Fibroblast of skin of left biceps (primary cell): ENCODE measurements at regions not wholly inside any gene's neighbourhood (a gene's known extent, or its start where the extent isn't known, plus 50 kb on each side); places are given as distances from the start of the nearest gene placed in this dataset.

ENCODE experiments used
- DNase-seq, 2 experiments: peaks; one replicate each; pipeline ENCODE4 v3.0.0-alpha.2; 2013; ENCODE audit warnings: low read depth in 2 of 2

DNA sequence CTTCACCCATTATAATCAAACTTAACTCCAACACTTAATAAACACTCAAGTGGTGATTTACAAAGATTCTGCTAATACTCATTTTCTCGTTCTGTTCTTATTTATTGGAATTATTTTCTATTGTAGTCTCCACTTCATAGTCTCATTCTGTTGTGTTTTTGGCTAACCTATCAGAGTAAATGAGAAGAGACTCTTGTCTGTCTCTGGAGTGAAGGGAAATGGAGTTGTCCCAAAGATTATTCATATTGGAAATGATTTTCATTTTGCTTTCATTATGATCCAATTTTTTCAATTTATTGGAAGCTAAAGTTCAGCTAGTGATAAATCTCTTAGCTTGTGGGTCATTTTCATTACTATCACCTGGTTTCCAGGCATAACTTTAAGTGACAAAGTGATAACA, 454.9 kb upstream of the JAG1 start:
- DNase-seq: no peak

GRCh38 chr20:11130554-11131166, 456.9 kb upstream of the JAG1 start:
- DNase-seq: no peak

- DNase-seq: no peak
These were observed 459.1 kb upstream of the JAG1 start for GRCh38 chr20:11132819-11133415.

DNA sequence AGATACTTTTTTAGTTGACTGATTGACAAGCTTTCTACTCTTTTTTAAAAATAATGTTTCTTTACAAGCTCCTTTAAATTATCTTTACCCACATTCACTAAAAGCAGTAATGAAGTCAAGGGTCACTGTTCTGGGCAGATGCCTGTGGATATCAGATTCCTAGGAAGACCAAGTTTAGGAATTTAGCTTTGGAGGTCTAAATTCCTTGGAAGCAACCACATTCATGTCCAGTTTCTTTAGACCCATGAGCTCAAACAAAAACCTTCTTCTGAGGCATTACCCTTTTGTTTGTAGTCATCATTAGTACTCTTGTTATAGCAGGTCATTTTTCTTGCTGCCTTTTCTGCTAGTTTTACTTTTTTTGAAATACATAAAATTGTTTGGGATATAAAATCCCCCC, 462.9 kb upstream of the JAG1 start:
- no peak for DNase-seq

DNA sequence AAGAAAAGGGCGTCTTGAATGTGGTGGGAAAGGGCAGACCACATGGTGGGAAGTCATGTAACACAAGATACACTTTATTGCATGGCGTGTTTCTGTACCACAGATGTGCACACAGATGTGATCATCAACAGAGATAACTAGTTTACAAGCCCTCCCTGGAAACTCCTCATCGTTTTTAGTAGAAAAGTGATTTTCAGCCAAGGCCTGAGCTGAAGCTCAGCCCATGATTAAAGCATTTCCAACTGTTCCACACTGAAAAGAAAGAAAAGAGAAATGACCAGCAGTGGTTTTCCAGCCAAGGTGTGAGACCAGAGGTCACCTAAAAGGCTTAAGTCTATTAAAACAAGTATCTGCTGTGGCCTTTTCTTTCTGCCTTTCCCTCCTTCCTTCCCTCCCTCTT, 463.9 kb upstream of the JAG1 start:
- DNase-seq: no peak

GRCh38 chr20:11140359-11140758, 466.6 kb upstream of the JAG1 start:
- DNase-seq: no peak

DNA sequence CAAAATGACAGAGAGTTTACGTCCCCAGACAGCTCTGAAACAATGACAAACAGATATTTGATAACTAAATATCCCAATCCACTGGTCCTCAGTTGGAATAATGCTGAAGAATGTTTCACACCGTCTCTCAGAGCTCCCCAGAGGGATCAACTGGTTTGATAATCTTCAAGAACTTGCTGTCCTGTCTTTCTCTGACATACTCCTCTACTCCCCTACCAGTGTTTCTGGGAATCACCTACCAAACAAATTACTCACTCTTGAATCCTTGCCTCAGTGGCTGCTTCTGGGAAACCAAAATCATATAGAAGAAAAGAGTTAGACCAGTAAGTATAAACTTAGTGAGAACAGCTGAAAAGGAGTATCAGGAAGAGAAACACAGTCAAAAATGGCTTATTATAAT, 469.7 kb upstream of the JAG1 start:
- no peak for DNase-seq

- DNase-seq: peak; percentile 90 to 93
These were observed 470.5 kb upstream of the JAG1 start for GRCh38 chr20:11144114-11144950.

DNA sequence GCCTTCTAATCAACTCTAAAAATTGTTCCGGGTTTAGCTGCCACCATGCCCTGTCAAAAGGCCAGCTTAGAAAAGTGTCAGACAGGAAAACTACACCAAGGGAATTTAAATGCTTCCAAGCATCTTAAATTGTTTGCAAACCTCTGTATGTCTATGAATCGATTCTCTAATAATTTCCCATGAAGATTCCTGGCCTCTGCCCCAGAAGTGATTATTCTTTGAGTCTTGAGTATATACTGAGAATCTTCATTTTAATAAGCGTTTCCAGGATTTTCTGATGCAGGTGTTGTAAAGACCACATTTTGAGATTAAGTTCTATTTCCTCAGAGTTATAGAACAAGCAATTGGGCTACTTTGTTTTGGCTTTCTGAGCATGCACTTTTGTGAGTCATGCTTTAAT, 471.8 kb upstream of the JAG1 start:
- DNase-seq: no peak

DNA sequence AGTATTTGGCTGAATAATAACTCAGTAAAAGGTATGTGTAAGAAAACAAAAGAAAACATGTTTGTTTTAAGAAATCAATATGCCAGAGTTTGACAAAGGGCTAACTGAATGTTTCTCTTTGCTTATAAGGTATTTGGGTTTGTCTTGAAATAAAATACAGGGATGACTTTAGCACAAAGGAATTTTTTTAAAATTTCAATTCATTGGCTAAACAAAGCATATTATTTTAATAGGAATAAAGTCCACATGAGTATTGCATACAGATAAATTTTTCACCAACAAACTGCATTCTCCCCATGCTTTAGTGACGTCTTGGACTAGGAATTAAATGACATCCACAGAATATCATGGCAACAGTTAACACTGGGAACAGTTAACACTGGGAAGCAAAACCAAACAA, 480.0 kb upstream of the JAG1 start:
- DNase-seq: peak in 1 of 2 experiments; percentile 31

DNA sequence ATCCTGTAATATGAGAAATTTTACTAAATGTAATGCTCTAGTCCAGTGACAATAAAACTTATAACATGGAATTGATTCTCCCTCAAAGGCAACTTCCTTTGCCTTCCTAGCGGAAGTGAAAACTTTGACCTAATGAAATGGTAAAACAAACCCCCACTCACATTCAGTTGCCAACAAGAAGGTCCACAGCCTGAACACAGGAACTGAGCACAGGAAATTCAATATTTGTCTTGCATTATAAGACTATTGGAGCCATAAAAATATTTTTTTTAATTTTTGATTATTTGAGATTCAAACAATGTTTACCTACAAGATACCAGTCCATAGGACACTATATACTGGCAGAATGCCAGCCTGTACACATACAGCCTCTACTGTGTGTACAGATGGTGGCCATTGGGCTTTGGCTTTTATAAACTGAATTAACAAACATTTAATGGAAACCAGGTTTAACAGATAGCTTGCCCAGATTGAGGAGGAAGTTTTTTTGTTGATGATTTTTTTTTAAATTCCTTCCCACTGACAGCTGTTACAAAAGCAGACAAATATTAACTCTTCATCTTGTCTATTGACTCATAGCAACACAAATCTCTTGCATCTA, 481.5 kb upstream of the JAG1 start:
- no peak for DNase-seq

DNA sequence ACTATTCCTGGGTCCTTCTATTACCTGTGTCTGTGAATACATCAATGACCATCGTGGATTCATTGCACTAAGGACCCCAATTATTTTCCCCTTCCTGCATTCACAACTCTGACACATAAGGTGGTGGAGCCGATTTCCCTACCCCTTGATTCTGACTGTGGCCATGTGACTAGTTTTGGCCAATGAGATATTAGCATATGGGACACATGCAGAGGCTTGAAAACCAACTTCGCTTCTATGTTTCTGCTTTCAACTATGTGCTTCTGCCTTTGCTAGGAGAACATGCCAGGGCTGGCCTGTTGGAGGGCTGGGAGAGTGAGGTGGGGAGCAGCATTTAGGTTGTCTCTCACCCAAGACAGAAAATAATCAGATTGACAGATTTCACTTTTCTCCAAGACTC, 483.1 kb upstream of the JAG1 start:
- no peak for DNase-seq

- no peak for DNase-seq
These were observed 484.3 kb upstream of the JAG1 start for GRCh38 chr20:11158146-11158545.

DNA sequence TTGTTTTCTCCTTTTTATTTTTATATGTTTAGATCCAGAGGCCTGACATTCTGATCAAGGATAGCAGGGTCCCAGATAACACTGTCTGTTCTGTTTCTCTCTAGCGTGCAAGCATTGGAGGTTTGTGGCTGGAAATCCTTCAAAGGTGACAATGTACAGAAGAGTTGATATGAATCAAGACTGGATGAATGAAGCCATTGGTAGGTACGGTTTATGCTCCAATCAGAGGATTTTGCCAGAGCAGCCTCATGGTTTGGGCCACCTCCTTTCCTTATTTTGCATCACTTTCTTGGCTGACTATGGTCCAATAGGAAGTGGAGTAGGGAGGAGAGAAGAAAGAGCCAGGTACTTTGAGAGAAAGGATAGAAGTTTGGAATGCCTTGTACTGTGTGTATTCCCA, 484.8 kb upstream of the JAG1 start:
- DNase-seq: no peak

GRCh38 chr20:11159728-11160127, 485.9 kb upstream of the JAG1 start:
- no peak for DNase-seq

DNA sequence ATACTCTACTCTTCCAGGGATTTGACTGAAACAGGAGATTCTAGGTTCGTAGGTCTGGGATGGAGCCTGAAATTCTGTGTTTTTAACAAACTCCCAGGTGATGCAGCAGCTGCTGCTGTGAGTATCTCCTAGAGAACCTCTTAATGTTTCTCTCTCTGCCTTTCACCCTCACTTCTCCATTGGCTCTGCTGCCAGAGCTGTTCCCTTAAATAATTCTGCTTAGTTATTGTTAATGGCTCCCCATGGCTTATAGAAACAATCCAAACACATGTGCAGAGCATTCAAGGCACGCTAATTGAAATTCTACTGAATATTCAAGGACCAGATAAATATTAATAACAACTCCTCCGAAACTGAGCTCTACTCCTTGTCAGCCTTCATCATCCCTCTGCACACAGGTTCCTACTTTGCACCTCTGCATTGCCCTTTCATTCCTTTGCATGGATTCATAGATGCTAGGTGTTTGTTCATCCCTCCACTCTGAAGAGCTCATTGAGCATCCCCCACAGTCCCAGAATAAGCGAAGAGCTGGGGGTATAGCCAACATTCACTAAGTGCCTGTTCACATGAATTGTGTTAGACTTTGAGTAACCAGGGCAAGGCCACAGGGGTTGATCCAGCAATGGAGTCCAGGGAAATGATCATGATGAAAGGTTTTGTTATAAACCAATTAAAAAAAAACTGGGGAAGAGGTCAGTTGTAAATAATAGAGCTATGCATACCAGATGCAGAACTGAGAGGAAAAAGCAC, 488.4 kb upstream of the JAG1 start:
- no peak for DNase-seq

DNA sequence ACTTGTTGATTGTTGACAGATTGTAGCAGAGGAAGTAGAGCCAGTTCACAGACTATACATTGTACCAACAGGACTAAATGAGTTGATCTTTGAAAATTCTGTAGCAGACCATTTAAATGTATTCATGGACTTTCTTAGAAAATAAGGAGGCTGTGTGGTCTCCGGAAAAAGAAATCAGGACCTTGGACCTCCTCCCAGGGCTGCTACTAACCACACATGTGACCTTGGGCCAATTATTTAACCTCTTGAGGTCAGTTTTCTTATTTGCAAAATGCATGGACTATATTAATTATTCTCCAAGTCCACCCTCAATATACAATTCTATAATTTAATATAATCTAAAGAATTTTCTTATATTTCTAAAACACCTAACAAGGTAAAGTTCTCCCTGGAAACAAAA, 492.0 kb upstream of the JAG1 start:
- no peak for DNase-seq

DNA sequence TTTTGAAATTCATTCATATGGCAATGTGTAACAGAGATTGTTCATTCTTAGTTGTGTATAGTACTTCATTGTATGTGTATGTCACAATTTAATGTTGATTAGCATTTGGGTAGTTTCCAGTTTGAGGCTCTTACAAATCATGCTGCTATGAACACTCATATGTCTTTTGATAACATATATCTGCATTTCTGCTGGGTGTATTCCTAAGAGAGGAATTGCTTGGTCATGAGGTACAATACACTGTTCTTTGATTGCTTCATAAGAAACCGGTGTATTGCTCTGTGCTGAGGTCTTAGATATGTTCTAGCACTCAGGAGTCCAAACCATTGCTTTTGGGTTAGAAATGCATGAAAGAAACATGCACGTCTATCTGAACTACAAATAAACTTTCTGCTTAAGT, 492.9 kb upstream of the JAG1 start:
- DNase-seq: no peak

DNA sequence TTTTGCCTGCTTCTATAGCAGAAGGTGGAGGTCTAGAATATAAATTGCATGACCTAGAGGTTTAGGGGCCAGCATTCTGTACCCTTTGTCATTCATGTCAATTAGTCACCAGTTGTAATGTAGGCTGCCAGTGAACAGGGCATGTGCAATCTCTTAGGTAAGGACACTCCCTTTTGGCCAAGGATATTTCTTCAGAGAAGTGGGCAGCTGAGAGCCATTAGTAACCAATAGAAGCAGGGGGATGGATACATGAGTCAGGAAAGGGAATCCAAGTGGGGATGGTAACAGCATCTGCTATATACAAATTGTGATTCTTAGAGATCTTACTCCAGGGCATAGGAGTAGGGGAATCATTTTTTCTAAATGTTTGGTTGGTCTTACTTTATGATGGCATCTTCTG, 494.2 kb upstream of the JAG1 start:
- DNase-seq: no peak

DNA sequence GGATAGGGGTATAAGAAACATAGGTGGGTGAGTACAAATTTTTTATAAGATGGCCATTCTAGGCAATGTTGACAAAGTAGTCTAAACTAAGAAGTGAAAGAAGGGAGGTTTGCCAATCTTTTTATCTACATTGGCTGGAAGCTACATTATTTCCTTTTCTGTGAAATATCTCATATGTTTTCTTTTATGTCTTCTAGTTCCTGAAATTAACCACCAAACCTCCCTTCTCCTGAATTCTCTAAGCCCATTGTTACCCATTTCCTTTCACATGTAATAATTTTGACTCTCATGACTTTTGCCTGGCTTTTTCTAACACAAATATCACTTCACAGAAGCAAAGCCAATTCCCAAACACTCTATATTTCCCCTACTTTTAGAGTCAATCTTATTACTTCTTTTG, 496.2 kb upstream of the JAG1 start:
- no peak for DNase-seq

DNA sequence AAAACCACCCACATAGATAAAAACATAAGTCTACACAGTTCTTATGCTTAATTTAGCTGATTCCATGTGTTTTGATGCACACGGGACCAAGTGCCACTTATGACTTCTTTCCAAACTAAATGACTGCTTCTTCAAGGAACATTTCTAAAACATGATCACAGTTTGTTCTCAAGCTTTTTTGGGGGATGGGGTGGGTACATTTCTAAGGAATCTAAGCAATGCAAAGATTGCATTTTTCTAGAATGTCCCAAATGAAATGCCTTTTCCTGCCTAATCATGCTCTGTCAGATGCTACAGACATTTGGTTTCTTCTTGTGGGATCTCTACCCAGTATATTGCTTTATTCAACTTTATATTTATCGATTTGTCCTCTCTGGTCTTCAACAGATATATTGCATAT, 496.8 kb upstream of the JAG1 start:
- no peak for DNase-seq

- no peak for DNase-seq
These were observed 499.1 kb upstream of the JAG1 start for GRCh38 chr20:11172881-11173280.
